ENCODE measurements at regions not wholly inside any gene's neighbourhood (a gene's known extent, or its start where the extent isn't known, plus 50 kb on each side); places are given as distances from the start of the nearest gene placed in this dataset.
"Not testable (repeated sequence)": the region's sequence is repeated elsewhere in the genome, so short reads cannot be mapped to it uniquely, and the experiment has no call there.

DNA sequence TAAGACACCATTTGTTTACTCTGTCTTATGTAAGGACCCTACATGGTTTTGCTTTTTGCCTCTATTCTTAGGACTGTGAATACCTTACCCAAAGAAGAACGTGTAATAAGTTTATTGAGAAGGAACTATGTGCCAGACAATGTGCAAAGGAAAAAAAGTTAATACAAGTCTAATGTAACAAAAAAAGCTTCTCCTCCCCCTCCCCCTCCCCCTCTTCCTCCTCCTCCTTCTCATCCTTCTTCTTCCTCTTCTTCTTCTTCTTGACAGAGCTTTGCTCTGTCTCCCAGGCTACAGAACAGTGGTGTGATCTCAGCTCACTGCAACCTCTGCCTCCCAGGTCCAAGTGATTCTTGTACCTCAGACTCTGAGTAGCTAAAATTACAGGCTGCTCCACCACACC, 50.9 kb upstream of the MITF start:
- in situ Hi-C loops (cut with HindIII; ENCODE audit: low pct_unique_long_range_greater_than_20kb, low sequenced_read_pairs), result no loop called here
- no peak for DNase-seq (ENCODE audit: low read depth in 1 of 2, low spot score in 1 of 2)
- TF ChIP-seq JUND (IDR thresholded peaks at IDR 0.05; ENCODE audit: low read depth), result no peak

- TF ChIP-seq JUND (IDR thresholded peaks at IDR 0.05; ENCODE audit: low read depth), result no peak
- no peak for DNase-seq (ENCODE audit: low read depth in 1 of 2, low spot score in 1 of 2)
- in situ Hi-C loops (cut with HindIII; ENCODE audit: low pct_unique_long_range_greater_than_20kb, low sequenced_read_pairs), result no loop called here
These were observed 51.6 kb upstream of the MITF start for GRCh38 chr3:69687641-69688040.

- no peak for TF ChIP-seq JUND (IDR thresholded peaks at IDR 0.05; ENCODE audit: low read depth)
- in situ Hi-C loops (cut with HindIII; ENCODE audit: low pct_unique_long_range_greater_than_20kb, low sequenced_read_pairs), result no loop called here
These were observed 53.2 kb upstream of the MITF start for GRCh38 chr3:69686056-69686455.

GRCh38 chr3:69684309-69684961, 54.8 kb upstream of the MITF start:
- no peak for TF ChIP-seq JUND (IDR thresholded peaks at IDR 0.05; ENCODE audit: low read depth)
- in situ Hi-C loops (cut with HindIII; ENCODE audit: low pct_unique_long_range_greater_than_20kb, low sequenced_read_pairs), result no loop called here
- no peak for DNase-seq (ENCODE audit: low read depth in 1 of 2, low spot score in 1 of 2)

More at GRCh38 chr3:69686056-69686455, 53.2 kb upstream of the MITF start:
- DNase-seq (ENCODE audit: low read depth in 1 of 2, low spot score in 1 of 2), result no peak

DNA sequence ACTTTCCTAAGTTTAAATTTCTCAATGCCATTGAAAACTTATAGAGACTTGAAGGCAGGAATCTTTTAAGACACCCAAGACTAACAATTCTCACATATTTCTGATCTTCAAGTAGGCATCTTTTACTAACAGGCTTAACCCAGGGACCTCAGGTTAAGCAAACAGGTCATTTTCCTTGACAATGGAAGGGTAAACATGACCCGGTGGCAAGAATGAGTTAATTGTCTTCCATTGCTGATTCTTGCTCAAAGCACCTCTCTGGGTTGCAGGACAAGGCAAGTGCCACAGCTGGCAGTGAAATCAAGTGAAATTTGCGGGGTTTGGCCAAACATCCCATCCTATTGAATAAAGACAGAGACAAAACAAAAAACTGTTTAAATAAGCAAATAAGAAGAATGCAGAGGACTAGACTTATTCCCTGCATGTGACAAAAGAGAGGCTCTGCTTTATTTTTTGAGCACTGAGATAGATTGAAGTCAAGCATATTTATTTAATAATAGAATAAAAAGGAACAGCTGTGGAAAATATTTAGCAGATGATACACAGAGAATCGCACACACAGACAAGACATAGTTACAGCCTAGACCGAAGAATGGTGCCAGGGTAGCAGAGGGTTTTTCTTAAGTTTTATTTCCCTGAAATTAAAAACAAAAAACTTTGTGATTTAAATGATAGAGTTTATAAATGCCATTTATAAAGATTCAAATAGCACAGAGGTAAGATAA, 56.0 kb upstream of the MITF start:
- peak in 1 of 2 experiments; percentile 25 for DNase-seq (ENCODE audit: low read depth in 1 of 2, low spot score in 1 of 2)
- TF ChIP-seq JUND (IDR thresholded peaks at IDR 0.05; ENCODE audit: low read depth), result no peak
- in situ Hi-C loops (cut with HindIII; ENCODE audit: low pct_unique_long_range_greater_than_20kb, low sequenced_read_pairs), result no loop called here

DNA sequence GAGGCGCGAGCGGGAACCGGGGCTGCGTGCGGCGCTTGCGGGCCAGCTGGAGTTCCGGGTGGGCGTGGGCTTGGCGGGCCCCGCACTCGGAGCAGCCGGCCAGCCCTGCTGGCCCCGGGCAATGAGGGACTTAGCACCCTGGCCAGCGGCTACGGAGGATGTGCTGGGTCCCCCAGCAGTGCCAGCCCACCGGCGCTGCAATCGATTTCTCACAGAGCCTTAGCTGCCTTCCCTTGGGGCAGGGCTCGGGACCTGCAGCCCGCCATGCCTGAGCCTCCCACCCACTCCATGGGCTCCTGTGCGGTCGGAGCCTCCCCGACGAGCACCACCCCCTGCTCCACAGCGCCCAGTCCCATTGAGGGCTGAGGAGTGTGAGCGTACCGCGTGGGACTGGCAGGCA, 61.8 kb upstream of the MITF start:
- in situ Hi-C loops (cut with HindIII; ENCODE audit: low pct_unique_long_range_greater_than_20kb, low sequenced_read_pairs); DNase-seq (ENCODE audit: low read depth in 1 of 2, low spot score in 1 of 2): not testable (repeated sequence)

DNA sequence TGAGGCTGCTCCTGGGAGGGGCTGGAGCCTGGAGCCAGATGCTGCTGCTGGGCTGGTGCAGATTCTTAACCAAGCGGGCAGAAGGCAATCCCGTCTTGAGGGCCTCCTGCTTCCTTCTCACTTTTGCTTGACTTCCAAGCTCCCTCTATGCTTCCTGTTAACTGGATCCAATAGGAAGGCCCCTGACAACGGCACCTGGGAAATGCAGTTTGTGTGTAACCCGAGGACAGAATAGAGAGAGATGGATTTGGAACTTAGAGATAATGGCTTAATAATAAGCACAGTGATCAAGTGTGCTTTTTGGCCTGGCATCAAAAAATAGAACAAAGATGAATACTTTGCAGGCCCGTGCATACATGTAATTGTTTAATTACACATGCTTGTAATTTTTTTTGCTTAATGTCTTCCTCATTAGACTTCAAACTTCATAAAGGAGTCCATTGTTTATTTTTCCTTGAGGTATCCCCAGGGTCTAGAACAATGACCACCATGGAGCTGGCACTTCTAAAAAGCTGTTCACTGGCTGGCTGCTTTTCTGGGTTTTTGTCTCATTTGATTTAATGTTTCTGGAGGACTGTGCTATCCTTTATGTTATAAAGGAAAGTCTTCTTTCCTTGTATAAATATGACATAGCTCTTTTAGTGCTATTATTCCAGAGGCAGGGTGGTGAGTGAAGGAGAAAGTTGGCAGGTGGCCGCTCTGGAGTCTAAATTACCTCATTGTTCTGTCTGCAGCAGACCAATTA, 63.3 kb upstream of the MITF start:
- no peak for DNase-seq (ENCODE audit: low read depth in 1 of 2, low spot score in 1 of 2)
- no peak for TF ChIP-seq JUND (IDR thresholded peaks at IDR 0.05; ENCODE audit: low read depth)
- in situ Hi-C loops (cut with HindIII; ENCODE audit: low pct_unique_long_range_greater_than_20kb, low sequenced_read_pairs), result no loop called here

GRCh38 chr3:69674752-69675151, 64.5 kb upstream of the MITF start:
- no peak for DNase-seq (ENCODE audit: low read depth in 1 of 2, low spot score in 1 of 2)
- in situ Hi-C loops (cut with HindIII; ENCODE audit: low pct_unique_long_range_greater_than_20kb, low sequenced_read_pairs), result no loop called here
- TF ChIP-seq JUND (IDR thresholded peaks at IDR 0.05; ENCODE audit: low read depth), result no peak

DNA sequence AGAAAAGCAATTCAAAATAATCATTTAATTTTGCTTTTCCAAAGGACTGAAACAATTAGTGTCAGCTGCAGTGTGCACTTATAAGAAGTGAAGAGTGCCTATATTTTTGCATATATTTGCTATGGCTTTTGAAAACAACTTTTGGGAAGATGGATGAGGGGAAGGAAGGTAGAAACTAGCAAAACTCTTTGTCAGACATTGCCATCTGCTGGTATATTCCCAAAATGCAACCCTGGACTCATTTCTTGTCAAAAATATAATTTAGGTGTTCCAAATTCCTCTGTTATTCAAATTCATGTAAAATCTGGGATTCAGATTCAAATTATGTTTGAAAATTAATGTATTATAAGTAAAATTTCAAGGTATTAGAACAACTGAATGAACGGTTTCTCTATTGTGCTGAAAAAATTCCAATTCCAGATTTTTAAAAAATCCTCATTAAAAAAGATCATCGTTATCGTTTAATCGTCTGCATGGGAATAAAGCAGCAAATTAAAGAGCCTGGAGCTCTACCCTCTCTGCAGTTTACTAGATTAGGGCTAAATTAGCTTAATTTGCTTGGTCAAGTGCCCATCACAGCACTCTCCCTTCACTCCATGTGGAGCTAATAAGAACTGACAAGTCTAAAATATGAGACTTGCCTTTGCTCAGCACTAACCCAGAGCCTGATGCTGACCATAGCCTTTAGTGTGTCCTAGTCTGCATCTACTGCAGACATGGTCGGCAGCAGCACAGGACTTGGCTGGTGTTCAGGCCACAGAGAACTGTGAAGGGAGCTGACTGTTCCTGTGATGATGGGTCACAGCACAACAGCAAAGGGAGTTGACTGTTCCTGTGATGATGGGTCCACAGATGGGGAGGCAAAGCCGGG, 67.9 kb upstream of the MITF start:
- in situ Hi-C loops (cut with HindIII; ENCODE audit: low pct_unique_long_range_greater_than_20kb, low sequenced_read_pairs), result no loop called here
- peak; percentile 42 to 55 for DNase-seq (ENCODE audit: low read depth in 1 of 2, low spot score in 1 of 2)
- TF ChIP-seq JUND (IDR thresholded peaks at IDR 0.05; ENCODE audit: low read depth), result no peak

DNA sequence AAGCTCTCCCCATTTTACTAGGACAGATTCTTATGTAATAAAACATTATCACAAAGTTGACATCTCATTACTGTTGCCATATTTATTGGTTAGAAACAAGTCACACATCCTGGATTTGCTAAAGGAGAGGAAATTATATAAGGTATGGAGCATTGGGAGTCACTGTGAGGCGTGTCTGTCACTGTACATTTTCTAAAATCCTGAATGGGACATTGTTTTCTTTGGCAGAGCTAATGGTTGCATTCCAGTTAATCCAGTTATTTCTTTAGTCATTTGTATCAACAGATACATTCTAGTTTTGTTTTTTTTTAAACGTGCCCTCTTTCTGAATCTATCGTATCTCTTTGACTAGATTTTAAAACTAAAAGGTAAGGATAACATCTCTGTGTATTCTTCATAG, 70.2 kb upstream of the MITF start:
- peak in 1 of 2 experiments; percentile 28 for DNase-seq (ENCODE audit: low read depth in 1 of 2, low spot score in 1 of 2)
- no peak for TF ChIP-seq JUND (IDR thresholded peaks at IDR 0.05; ENCODE audit: low read depth)
- in situ Hi-C loops (cut with HindIII; ENCODE audit: low pct_unique_long_range_greater_than_20kb, low sequenced_read_pairs), result no loop called here

DNA sequence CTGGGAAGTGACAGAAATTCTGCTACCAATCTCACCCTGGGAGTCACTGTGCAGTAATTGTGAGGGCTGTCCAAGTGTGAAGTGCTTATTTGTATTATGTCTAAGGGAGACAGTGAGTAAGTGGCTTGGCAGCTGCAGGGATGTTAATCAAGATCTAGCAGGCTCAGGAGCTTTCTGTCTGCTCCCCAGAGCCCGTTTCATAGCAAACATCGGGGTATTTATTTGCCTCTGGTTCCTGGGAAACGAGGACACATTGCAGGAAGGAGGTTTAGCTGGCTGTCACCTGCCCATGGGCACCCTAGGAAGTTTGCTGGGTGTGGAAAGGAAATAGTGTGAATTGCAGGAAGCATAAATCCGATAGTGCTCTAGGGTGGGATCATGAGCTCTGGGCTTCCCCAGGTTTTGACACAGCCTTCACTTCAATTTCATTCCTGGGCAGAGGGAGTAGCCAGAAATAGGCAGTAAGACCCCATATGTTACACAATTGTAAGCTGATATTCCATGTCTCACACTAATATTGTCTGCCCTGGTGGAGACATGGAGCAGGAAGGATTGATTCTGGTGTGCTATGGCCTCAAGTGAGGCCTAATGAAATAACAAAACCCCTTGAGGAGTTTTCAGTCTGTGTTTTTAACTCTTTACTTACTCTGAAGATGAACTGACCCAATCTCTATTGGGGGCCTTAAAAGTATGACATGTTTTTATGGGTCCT, 74.1 kb upstream of the MITF start:
- no peak for TF ChIP-seq JUND (IDR thresholded peaks at IDR 0.05; ENCODE audit: low read depth)
- in situ Hi-C loops (cut with HindIII; ENCODE audit: low pct_unique_long_range_greater_than_20kb, low sequenced_read_pairs), result no loop called here
- DNase-seq (ENCODE audit: low read depth in 1 of 2, low spot score in 1 of 2), result peak; percentile 28 to 71

GRCh38 chr3:69660631-69661030, 78.6 kb upstream of the MITF start:
- in situ Hi-C loops (cut with HindIII; ENCODE audit: low pct_unique_long_range_greater_than_20kb, low sequenced_read_pairs), result no loop called here
- no peak for TF ChIP-seq JUND (IDR thresholded peaks at IDR 0.05; ENCODE audit: low read depth)
- DNase-seq (ENCODE audit: low read depth in 1 of 2, low spot score in 1 of 2), result no peak
